AG04450 (cell line): ENCODE measurements at regions not wholly inside any gene's neighbourhood (a gene's known extent, or its start where the extent isn't known, plus 50 kb on each side); places are given as distances from the start of the nearest gene placed in this dataset.

Source experiments
- CTCF ChIA-PET: fragments of 300-600, 350-600 bp; formaldehyde crosslinking; extraction: SDS; loops from one replicate; lab custom pipeline; 2022; ENCODE audit warnings: antibody characterized with exemption, inconsistent platforms; lab: Charles Lee
- POLR2A ChIA-PET: fragments of 350-600 bp; formaldehyde crosslinking; extraction: SDS; loops from one replicate; lab custom pipeline; 2021; ENCODE audit warnings: antibody characterized with exemption, inconsistent platforms; lab: Yijun Ruan, JAX
- DNase-seq: peaks from one replicate; pipeline ENCODE4 v3.0.0-alpha.2; 2011; ENCODE audit warnings: low read depth, low spot score
- H3K27ac ChIP-seq: one replicate; pipeline ENCODE4 v1.5.1; 2012; ENCODE audit warnings: low read depth, low read length, control low read depth
- H3K27me3 ChIP-seq: one replicate; pipeline ENCODE4 v1.6.0; 2012; ENCODE audit warnings: low read length; ENCODE audit not compliant: control insufficient read depth, insufficient read depth
- H3K4me3 ChIP-seq: 2 replicates; pipeline ENCODE4 v1.5.1; 2011; ENCODE audit warnings: mild to moderate bottlenecking, low read depth, low read length, control low read depth
- H3K9me3 ChIP-seq: 2 replicates; pipeline ENCODE4 v1.5.1; 2012; ENCODE audit warnings: low read length; ENCODE audit not compliant: control insufficient read depth, insufficient read depth
- TF ChIP-seq, protein P1 (sequence below): IDR thresholded peaks from 2 replicates; pipeline ENCODE4 v1.5.1; 2011; ENCODE audit warnings: low read depth, low read length, control low read depth, inconsistent platforms

GRCh38 chr2:8619071-8619470, 62.8 kb upstream of the ID2 start:
- ChIA-PET CTCF (interaction anchor here (1.1 kb wide), 1 partner anchor 15 kb away, joined by 3 read pairs; no protein-coding TSS in a partner anchor), POLR2A (no interaction called here)

DNA sequence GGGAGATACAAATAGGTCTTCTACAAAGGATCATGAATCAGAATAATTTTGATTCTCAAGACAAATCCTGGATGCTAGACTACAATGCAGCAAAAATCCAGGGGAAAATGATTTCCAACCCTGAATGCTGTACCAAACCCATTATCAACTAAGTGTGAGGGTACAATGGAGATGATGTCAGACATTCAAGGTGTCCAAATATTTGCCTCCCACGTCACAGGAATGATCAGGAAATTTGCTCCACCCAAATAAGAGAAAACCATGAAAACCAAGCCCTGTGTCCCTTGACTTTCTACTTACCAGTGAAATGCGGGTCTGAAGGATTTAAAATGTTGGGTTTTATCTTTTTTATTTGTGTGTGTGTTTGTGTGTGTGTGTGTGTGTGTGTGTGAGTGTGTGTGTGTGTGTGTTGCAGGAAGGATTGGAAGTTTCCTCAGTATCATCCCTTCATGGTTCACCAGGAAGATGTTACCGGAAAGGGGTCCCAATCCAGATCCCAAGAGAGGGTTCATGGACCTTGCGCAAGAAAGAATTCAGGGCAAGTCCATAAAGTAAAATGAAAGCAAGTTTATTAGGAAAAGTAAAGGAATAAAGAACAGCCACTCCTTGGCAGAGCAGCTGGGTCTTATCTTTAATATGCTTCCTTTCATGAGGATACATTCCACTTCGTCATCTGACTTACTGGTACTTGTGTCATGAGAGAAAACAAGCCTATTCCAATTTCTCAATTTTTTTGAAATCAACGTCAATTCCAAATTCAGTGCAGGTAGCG, 61.1 kb upstream of the ID2 start:
- Histone ChIP-seq H3K27ac (no peak overlapping the region), H3K9me3 (no peaks in the 10 kb centered on the region; the same call in 1 of the 2 replicates), H3K27me3 (no peaks in the 10 kb centered on the region), H3K4me3 (no peak overlapping the region)
- CTCF ChIA-PET, result interaction anchor here (0.9 kb wide), 1 partner anchor 13 kb away, joined by 3 read pairs; no protein-coding TSS in a partner anchor
- POLR2A ChIA-PET, result no interaction called here
- TF ChIP-seq, protein P1, sequence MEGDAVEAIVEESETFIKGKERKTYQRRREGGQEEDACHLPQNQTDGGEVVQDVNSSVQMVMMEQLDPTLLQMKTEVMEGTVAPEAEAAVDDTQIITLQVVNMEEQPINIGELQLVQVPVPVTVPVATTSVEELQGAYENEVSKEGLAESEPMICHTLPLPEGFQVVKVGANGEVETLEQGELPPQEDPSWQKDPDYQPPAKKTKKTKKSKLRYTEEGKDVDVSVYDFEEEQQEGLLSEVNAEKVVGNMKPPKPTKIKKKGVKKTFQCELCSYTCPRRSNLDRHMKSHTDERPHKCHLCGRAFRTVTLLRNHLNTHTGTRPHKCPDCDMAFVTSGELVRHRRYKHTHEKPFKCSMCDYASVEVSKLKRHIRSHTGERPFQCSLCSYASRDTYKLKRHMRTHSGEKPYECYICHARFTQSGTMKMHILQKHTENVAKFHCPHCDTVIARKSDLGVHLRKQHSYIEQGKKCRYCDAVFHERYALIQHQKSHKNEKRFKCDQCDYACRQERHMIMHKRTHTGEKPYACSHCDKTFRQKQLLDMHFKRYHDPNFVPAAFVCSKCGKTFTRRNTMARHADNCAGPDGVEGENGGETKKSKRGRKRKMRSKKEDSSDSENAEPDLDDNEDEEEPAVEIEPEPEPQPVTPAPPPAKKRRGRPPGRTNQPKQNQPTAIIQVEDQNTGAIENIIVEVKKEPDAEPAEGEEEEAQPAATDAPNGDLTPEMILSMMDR, result no peak
- no peak for DNase-seq

More at GRCh38 chr2:8619071-8619470, 62.8 kb upstream of the ID2 start:
- Histone ChIP-seq H3K27ac (no peak overlapping the region), H3K27me3 (no peaks in the 10 kb centered on the region), H3K4me3 (no peak overlapping the region), H3K9me3 (no peaks in the 10 kb centered on the region; the same call in 1 of the 2 replicates)
- no peak for DNase-seq
- TF ChIP-seq, protein P1, result no peak

- TF ChIP-seq, protein P1, result no peak
- Histone ChIP-seq H3K27ac (no peak overlapping the region), H3K4me3 (no peak overlapping the region), H3K27me3 (no peaks in the 10 kb centered on the region), H3K9me3 (no peaks in the 10 kb centered on the region; the same call in 1 of the 2 replicates)
- no peak for DNase-seq
- ChIA-PET POLR2A (no interaction called here), CTCF (no interaction called here)
Measured at GRCh38 chr2:8622199-8622911, 59.5 kb upstream of the ID2 start.

GRCh38 chr2:8622924-8623465, 58.9 kb upstream of the ID2 start:
- no peaks in the 10 kb centered on the region; the same call in 1 of the 2 replicates for H3K9me3 ChIP-seq
- TF ChIP-seq, protein P1, result no peak
- ChIA-PET CTCF (no interaction called here), POLR2A (interaction anchor here (0.6 kb wide), 1 partner anchor 74 kb away, joined by 3 read pairs; no protein-coding TSS in a partner anchor)
- no peak for DNase-seq
- no peak overlapping the region for H3K27ac ChIP-seq
- no peak overlapping the region for H3K4me3 ChIP-seq
- no peaks in the 10 kb centered on the region for H3K27me3 ChIP-seq
